HG02981 (cell line): ENCODE measurements at regions not wholly inside any gene's neighbourhood (a gene's known extent, or its start where the extent isn't known, plus 50 kb on each side); places are given as distances from the start of the nearest gene placed in this dataset.

Source experiments
- ATAC-seq: cut with Tn5 transposase; IDR thresholded peaks from one replicate; pipeline ENCODE4 v1.9.1; 2021; ENCODE audit warnings: mild to moderate bottlenecking, moderate library complexity; ENCODE audit not compliant: unreplicated experiment

DNA sequence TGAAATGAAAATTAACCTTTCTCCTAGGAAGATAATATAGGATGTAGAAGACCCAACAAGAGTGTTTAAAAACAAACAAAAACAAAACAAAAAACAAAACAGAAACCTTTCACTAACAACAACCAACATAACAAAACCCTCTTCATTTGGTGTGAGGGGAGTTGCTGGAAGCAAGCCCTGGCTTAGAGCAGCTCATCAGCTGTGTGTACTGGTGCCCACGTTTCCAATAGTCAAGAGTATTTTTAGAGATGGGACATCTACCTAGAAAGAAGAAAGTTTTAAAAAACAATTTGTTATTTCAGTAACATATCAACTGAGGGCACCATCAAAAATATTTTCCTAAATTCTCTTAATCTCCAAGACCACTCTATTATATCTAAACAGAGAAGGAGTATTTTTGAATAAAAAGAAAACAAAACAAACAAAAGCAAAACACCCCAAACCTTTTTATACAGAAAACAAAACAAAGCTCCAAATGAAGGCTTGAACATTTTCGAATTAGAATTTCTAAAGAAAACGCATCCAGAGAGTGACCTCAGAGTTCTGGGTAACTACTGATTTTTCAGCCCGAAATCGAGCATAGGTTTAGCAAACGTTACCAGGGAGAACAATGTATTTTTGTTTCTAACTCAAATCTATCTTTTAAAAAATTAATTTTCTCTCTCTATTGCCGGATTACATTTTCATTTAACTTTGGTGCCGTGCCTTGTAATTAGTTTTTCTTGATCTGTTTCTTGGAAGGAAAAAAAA, 134.6 kb downstream of the INSIG2 start:
- no peak for ATAC-seq

DNA sequence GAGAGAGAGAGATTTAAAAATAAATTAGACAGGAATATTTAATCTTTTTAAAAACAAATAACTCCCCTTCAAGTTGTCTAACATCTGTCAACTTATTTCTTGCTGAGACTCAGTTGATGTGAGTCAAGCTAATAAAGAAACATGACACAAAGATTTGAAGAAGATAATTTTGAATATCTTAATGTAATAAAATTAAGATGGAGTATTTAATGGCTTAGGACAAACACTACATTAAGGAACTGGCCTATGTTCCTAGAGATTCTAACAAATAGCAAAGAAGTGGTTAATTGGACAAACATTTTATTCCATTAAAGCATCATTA, 134.0 kb downstream of the INSIG2 start:
- no peak for ATAC-seq

DNA sequence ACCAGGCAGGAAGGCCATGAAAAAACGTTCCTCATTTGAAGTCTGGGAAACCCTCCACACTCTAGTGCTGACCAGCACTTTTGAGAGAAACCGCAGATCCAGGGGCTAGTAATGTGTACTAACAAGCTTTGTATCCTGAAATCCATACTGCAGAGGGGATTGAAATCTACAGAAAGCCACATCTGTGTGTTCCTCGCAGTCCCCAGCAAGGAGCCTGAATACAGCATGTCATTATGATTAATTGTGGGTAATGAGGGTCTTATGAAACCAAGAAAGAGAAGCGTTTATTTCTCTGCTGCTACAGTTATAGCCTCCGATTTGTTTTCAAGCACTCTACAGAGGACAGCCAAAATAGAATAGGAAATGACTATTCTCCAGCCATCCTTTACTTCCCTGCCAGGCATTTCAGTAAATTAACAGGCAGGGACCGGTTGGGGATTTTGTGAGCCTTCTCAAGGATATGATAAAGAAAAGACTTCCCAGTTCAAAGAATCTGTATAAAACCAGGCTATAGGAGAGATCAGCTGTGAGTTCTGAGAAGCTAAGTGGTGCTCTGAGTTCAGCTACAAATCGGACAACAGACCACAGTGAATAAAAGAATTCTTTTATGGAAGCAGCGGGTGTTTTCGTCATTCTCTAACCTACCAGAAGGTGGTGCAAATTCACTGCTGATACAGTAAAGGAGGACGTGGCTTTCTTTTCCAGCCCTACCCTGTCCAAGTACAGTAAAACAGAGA, 133.4 kb downstream of the INSIG2 start:
- ATAC-seq, result peak; percentile 43

DNA sequence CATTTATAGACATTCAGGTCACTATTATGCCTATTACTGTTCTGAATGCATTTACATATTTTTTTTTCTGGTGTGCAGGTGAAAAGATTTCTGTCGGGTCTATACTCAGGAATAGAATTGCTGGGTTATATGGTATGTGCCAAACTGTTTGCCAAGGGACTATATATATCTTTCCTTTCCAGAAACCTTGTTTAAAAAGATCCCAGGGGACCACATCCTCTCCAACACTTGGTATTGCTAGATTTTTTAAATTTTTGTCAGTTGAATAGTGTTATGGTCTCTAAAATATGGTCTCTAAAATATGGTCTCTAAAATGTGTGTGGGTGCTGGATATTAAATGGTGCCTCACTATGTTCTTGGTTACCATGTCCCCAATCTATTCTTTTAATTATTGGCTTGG, 131.3 kb downstream of the INSIG2 start:
- ATAC-seq, result no peak

DNA sequence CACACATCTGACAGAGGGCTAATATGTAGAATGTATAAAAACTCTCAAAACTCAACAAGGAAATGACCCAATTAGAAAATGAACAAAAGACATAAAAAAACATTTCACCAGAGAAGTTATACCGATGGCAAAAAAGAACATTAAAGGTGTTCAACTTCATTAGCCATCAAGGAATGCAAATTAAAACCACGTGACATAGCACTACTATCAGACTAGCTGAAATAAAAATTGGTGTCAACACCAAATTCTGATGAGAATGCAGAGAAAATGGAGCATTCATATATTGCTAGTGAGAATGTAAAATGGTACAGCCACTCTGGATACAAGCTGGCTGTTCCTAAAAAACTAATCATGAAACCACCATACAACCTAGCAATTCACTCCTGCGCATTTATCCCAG, 128.0 kb downstream of the INSIG2 start:
- ATAC-seq, result no peak

DNA sequence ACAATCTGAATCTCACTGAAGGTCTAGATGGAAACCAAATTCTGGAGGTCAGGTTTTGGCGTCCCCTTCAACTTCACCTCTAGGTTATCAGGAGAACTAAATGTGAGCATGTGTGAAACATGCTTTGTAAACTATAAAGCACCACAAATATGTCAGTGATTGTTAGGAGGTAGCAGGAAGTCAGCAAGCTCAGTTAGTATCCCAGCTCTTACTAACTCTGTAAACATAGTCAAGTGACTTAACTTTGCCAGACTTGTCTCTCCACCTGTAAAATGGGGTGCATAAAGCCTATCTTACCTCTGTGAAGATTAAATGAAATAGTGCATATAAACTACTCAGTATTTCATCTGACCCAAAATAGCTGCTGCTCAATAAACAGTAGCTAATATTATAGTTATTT, 121.5 kb downstream of the INSIG2 start:
- no peak for ATAC-seq

DNA sequence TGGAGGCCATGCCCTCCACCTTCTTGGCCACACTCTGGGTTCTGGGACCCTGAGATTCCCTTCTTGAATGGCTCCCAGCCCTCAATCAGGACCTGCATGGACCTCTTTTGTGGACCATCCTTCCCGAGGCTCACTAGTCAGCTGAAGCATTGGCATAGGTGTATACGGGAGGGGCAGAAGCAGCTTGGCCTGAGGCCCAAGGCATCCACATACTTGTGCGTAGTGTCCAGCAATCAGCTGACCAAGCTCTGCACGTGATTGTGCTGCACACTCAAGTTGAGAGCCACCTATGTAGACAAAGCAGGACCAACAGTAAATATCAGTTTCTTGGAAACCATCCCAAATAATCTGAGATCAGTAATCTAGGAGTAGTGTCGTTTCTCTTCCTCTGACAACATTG, 119.6 kb downstream of the INSIG2 start:
- ATAC-seq, result no peak

DNA sequence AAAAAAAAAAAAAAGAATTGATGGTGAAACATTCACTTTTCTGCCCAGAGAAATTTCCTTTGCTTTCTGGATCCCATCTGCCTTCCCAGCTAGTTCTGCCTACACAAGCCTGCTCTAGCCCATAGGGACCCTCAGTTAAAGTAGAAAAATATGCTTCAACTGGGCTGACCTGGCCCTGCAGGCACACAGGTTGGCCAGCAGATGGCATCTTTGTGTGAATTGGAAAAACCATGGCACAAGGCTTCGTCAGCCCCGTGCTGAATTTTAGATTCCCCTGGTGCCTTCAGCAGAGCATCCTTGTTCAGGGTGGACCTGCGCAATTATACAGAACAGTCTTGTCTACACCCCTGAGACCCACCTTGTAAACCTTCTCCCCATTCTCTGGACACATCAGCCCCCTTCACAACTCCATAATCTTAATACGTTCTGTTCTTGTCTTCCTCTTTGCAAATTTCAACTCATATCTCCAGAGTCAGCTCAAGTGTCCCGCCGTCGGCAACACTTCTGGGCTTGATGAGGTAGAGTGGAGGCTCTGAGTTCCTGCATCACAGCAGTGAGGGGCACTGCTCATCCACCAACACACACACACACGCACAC, 114.5 kb downstream of the INSIG2 start:
- ATAC-seq, result peak; percentile 94

DNA sequence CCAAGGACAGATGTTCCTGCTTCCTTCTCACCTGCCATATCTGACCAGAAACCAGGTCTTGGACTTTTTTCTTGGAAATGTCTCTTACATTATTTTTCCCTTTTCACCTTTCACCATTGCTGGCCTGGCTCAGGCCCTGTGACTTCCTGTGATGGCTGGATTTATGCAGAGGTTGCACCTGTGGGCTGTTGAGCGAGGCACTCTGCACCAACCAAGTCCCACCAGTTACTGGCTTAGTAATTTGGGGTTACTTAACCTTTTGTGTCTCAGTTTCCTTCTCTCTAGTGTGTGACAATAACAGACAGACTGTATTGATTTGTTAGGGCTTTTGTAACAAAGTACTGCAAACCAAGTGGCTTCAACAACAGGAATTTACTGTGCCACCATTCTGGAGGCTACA, 110.0 kb downstream of the INSIG2 start:
- ATAC-seq, result no peak

DNA sequence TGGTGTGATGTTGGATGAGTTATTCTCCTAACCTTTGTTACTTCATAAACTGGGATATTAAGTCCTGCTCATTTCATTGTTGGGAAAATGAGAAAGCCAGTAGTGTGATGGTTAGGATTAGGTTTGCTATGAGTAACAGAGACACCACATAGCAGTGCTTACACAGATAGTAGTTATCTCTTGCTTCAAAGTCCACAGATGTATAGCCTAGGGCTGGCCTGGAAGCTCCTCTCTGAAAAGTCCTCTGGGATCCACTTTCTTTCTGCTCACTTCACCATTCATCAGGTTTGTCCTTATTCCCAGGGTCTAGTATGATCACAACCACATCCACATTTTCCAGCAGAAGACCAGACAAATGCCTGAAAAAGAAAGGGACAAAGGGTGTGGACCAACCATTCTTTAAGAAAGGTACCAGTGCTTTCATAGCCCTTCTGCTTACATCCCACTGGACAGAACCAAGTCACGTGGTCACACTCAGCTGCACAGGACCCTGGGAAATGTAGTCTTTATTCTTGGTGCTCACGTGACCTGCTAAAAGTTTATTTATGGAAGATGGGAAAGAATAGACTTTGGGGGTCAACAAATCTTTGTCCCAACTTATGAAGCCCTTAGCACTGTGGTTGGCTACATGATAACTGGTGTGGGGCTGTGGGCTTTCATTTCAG, 108.9 kb downstream of the INSIG2 start:
- no peak for ATAC-seq

DNA sequence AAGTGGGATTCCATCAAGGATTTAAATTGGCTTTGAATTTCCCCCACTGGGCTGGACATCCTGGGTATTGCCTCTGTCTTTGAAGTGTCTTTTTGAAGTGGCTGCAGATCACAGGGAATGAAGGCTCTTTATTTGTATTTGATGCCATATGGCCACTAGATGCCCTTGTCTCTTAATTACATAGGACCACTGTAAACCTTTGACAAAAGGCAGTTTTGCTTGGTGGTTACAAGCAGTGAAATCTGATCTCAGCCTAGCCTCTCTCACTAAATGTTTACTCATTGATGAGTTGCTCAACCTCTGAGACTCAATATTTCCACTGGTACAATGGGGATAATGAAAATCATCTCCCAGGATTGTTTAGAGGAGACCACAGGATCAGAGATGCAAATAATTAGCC, 102.2 kb downstream of the INSIG2 start:
- ATAC-seq, result no peak

DNA sequence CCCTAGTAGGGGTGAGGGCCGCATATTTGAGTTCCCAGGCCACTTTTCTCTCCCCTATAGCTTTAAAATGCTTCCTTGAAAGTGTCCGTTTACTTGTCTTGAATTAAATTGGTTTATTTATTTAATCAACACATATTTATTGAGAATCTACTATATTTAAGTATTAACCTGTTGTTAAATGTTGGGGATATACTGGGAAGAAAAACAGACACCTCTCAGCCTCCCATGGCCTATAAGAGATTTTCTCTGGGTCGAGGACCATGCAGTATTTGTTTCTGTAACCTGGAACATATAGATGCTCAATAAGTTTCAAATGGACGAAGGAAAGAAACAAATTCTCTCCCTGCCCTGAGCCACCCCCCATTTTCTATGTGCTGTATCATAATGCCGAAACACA, 98.6 kb downstream of the INSIG2 start:
- ATAC-seq, result no peak

DNA sequence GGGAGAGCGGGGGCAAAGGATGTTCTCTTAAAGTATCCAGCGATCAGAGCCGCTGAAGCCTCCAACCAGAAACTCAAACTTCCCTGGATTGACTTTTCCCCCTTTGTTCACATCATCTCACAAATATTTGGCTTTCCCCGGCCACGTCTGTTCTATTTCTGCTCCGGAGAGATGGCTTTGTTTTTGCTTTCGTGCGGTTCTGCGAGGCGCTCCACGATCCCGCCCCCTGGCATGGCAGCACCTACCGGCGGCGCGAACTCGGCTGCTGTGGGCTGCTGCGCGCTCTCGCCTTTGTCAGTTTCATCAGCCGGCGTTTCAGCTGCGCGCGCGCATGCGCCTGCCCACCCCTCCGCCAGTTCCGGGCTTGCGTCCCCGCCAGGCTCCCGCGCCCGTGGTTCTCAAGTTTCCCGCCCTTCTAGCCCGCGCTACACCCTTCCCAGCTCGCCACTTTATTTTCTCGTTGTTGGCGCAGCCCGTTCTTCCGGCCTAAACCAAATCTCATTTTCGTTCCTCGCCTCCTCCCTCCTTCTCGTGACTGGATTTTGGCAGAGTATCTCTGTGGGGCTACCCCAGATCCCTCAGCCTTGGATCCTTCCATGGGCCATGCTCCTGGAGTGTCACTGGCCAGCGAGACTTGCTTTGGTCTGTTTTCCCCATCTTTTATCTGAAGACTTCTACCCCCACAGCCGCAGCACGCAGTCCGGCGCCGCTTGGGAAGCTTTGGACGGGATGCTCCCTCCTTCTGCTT, 98.0 kb downstream of the INSIG2 start:
- ATAC-seq, result peak; percentile 85

DNA sequence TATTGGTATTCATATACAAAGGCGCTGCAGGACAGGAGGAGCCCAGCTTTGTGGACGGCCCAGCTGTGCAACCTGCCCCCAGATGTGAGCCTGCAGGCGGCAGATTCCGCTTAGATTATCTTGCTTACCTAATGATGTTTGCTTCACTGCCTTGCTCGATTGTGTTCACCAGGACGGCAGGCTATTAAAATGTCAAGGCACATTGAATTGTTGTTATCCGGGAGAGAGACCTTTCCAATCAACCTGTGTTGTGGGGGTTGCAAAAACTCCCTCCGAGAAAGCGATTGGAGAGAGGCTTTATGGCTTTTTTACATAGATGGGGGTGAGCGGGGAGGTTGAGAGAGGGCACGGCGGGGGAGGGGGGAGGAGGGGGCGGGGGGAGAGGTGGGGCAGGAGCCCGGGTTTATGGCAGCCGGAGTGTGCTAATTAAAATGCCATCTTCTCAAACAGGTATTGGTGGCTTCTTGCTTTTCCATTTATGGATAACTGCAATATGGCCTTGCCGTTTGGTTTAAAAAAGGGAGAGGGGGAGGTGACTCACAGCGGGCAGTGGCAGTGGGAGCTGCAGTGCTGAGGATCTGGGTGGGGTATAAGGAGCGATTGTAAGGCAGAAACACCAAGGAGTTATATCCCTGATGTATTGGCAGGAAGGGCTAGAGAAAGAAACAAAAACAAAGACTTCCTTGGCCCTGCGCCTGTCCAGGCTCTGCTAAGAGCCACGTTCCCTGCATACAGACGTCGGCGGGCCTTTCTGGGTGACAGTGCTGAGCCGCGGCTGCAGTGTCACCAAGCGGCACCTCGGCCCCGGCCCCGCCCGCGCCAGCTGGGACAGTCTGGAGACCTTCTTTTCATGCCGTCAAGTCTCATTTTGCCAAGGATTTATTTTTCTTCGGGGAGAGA, 97.2 kb downstream of the INSIG2 start:
- ATAC-seq, result peak; percentile 80

DNA sequence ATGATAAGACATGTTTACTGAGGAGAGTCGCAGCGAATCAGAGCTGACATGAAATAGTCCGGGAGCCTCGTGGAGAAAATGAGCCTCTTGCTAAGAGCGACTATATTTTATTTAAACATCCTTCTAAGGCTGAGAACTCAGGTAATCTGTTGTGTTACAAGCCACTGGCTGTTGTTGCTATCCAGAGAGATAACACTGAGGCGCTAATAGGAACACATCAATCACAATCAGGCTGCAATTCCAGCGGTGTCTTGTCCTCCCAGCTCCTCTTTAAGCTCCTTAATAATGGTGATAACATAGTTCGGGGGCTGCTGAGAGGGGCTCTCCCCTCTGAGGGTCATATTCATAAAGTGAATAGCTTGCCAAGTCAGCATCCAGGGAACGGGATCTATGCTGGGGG, 95.1 kb downstream of the INSIG2 start:
- ATAC-seq, result no peak

DNA sequence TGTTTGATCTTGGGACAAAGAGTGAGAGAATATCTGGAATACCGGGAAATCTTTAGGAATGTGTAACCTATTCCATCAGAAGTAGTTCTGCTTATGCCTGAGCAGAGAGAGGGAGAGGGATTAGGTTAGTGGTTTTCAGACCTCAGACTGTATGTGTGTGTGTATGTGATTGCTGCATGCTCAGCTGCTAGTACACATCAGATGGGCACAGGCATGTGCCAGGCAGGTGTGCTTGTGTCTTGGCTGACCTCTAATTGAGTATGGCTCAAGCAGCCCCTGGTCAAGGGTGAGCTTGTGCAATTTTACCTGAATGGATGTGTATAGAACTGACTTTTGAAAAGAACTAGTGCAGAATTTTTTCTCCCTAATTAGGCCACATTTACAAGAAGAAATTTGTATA, 91.2 kb downstream of the INSIG2 start:
- ATAC-seq, result no peak

DNA sequence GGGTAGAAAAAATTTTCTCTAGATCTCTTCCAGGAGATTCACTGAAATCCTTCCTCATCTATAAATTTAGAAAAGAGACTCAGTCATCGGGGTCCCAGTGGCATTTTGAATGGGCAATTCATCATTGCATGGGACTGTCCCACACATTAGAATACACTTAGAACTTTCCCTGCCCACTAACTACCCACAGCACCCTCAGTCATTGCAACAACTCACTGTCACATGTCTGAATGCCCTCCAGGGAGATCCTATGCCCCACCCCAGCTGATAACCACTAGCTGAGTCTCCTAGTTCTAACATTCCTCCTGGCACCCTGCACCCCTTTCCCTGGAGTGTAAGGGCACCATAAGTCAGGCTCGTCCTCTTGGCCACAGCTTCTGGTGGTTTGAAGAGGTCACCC, 89.6 kb downstream of the INSIG2 start:
- no peak for ATAC-seq

DNA sequence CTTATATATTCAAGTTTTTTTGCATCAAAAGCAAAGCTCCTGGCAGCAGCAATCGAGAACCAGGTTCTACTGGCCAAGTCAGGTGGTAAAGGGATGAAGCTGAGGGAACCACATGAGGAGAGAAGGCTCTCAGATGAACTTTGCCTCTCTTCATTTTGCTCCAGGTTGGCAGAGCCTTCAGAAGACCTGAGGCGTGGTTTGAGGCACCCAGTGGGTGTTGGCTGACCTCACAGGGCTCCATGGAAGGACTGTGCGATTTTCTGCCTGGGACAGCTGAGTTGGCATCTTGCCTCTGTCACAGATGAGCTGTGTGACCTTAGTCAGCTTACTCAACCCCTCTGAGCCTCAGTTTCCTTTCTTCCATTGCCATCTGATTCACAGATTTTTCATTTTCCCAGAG, 89.0 kb downstream of the INSIG2 start:
- ATAC-seq, result no peak

DNA sequence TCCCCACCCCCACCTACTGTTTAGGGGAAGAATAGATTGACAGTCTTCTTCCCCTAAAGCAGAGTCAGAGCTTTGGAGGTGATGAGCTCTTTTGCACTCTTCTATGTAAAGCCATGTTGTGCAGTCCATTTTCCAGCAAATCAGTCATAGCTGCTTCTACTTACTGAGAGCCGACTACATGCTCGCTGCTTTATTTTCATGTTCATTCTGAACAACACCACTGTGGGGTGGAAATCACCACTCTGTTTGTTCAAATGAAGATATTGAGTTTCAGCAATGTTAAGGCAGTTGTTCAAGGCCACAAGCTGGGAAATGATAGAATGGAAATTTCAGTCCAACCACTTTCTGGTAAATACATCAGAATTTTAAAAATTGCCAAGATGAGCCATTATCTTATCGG, 88.3 kb downstream of the INSIG2 start:
- no peak for ATAC-seq

DNA sequence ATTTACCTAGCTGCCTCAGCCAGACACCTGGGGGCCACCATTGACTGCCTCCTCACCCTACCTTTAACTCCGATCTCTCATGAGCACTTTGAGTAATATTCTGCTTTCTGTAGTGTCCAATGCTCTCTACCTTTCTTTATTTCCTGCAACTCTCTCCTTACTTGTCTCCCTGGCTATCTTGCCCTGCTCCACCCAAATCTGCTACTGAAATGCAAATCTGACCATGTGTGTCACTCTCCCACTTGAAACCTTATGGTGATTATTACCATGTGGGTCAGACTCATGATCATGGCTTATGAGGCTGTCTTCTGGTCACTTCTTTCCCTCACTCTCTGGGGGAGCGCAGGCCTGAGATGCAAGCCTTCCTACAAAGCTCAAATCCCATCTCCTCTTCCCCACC, 83.3 kb downstream of the INSIG2 start:
- ATAC-seq, result no peak
